ENCODE measurements at regions not wholly inside any gene's neighbourhood (a gene's known extent, or its start where the extent isn't known, plus 50 kb on each side); places are given as distances from the start of the nearest gene placed in this dataset.

DNA sequence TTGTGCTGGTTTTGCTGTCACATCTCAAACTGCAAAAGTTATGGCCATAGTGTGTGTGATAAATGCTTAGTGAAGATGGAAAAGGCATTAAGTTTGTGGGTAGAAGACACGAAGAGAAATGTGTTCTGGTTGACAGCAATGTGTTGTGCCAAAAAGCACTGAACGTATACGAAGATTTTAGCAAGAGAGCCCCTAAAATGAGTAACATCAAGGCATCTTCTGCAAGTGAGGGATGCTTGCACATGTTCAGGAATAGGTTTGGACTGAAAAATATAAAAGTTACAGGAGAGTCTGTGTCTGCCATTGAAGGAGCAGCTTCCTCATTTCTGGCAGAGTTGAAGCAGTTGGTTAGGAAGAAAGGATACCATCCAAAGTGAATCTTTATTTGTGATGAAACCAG, 167.1 kb downstream of the ADAMTS15 start:
- TF ChIP-seq EP300 (IDR thresholded peaks at IDR 0.05) = no peak
- TF ChIP-seq POLR2A (IDR thresholded peaks at IDR 0.05) = no peak
- TF ChIP-seq, protein P1, sequence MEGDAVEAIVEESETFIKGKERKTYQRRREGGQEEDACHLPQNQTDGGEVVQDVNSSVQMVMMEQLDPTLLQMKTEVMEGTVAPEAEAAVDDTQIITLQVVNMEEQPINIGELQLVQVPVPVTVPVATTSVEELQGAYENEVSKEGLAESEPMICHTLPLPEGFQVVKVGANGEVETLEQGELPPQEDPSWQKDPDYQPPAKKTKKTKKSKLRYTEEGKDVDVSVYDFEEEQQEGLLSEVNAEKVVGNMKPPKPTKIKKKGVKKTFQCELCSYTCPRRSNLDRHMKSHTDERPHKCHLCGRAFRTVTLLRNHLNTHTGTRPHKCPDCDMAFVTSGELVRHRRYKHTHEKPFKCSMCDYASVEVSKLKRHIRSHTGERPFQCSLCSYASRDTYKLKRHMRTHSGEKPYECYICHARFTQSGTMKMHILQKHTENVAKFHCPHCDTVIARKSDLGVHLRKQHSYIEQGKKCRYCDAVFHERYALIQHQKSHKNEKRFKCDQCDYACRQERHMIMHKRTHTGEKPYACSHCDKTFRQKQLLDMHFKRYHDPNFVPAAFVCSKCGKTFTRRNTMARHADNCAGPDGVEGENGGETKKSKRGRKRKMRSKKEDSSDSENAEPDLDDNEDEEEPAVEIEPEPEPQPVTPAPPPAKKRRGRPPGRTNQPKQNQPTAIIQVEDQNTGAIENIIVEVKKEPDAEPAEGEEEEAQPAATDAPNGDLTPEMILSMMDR (IDR thresholded peaks at IDR 0.05) = no peak
